Neural progenitor cell (in vitro differentiated cells): ENCODE measurements at regions not wholly inside any gene's neighbourhood (a gene's known extent, or its start where the extent isn't known, plus 50 kb on each side); places are given as distances from the start of the nearest gene placed in this dataset.

Experiments used
- DNase-seq: peaks from one replicate; pipeline ENCODE4 v3.0.0-alpha.2; 2016; ENCODE audit warnings: low spot score
- H2AFZ ChIP-seq: fragments of 200-600 bp; sonication (generic); replicated peaks from 2 replicates; pipeline ENCODE4 v1.6.1; 2016; ENCODE audit warnings: antibody characterized with exemption
- H3F3A ChIP-seq: fragments of 200-600 bp; sonication (generic); 2 replicates; pipeline ENCODE4 v1.6.1; 2016; ENCODE audit warnings: antibody characterized with exemption, low read depth
- H3K27ac ChIP-seq: fragments of 200-600 bp; sonication (generic); 2 replicates; pipeline ENCODE4 v1.5.1; 2016; ENCODE audit warnings: mild to moderate bottlenecking
- H3K27me3 ChIP-seq: fragments of 200-600 bp; sonication (generic); 2 replicates; pipeline ENCODE4 v1.6.1; 2016; ENCODE audit warnings: mild to moderate bottlenecking, moderate library complexity
- H3K36me3 ChIP-seq: fragments of 200-600 bp; sonication (generic); 2 replicates; pipeline ENCODE4 v1.5.1; 2016
- H3K4me1 ChIP-seq: fragments of 200-600 bp; sonication (generic); 2 replicates; pipeline ENCODE4 v1.6.1; 2016; ENCODE audit warnings: mixed run types
- H3K4me2 ChIP-seq: fragments of 200-600 bp; sonication (generic); 2 replicates; pipeline ENCODE4 v1.6.1; 2016
- H3K4me3 ChIP-seq: fragments of 200-600 bp; sonication (generic); 2 replicates; pipeline ENCODE4 v1.5.1; 2016
- H3K79me2 ChIP-seq: fragments of 200-600 bp; sonication (generic); 2 replicates; pipeline ENCODE4 v1.6.1; 2016; ENCODE audit warnings: low read depth
- H3K9ac ChIP-seq: fragments of 200-600 bp; sonication (generic); 2 replicates; pipeline ENCODE4 v1.6.1; 2016
- H3K9me3 ChIP-seq: fragments of 200-600 bp; sonication (generic); 2 replicates; pipeline ENCODE4 v1.5.1; 2016; ENCODE audit warnings: low read depth
- H4K20me1 ChIP-seq: fragments of 200-600 bp; sonication (generic); 2 replicates; pipeline ENCODE4 v1.6.1; 2016; ENCODE audit warnings: low read depth
- H3K27ac Mint-ChIP-seq: 3 replicates; pipeline ENCODE4 v1.8.0; 2021; ENCODE audit warnings: mixed read lengths
- H3K27me3 Mint-ChIP-seq: 2 replicates; pipeline ENCODE4 v1.8.0; 2022; ENCODE audit warnings: low read depth, mild to moderate bottlenecking, inconsistent platforms, moderate library complexity, mixed read lengths; ENCODE audit not compliant: insufficient read depth
- H3K36me3 Mint-ChIP-seq: 3 replicates; pipeline ENCODE4 v1.8.0; 2021; ENCODE audit warnings: mixed read lengths
- H3K4me1 Mint-ChIP-seq: 3 replicates; pipeline ENCODE4 v1.8.0; 2021; ENCODE audit warnings: mixed read lengths
- H3K4me3 Mint-ChIP-seq: 3 replicates; pipeline ENCODE4 v1.8.0; 2021; ENCODE audit warnings: mild to moderate bottlenecking, moderate library complexity, mixed read lengths
- H3K9me3 Mint-ChIP-seq: 3 replicates; pipeline ENCODE4 v1.8.0; 2020; ENCODE audit warnings: mixed read lengths
- EZH2 ChIP-seq: fragments of 200-600 bp; sonication (generic); IDR thresholded peaks from 2 replicates; pipeline ENCODE4 v1.6.1; 2017; ENCODE audit warnings: antibody characterized with exemption, mild to moderate bottlenecking, moderate library complexity
- EZH2phosphoT487 ChIP-seq: fragments of 200-600 bp; sonication (generic); IDR thresholded peaks from 2 replicates; pipeline ENCODE4 v1.6.1; 2017; ENCODE audit warnings: antibody characterized with exemption
- TF ChIP-seq, protein P1 (sequence below): fragments of 200-600 bp; sonication (generic); IDR thresholded peaks from 2 replicates; pipeline ENCODE4 v1.5.1; 2017; ENCODE audit warnings: antibody characterized with exemption, mild to moderate bottlenecking

DNA sequence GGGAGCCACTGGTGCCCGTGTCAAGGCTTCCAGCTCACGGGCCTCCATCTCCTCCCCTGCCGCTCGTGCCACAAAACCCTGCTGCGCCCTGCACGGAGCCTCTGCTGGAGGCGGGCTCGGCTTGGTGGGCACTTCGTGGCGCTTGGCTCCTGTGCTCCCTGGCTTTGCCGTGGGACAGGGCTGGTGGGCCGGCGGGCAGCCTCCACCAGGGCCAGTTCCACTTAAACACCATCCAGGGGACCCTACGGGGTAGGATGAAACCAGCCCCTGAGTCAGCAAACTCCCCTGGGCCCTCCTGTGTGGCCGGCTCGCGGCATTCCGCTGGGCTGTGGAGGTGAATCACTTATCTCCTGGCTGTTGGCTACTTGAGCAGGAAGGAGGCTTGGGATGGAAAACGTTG lies 1304.6 kb downstream of the BRD1 start:
- H3K27ac ChIP-seq: no peak overlapping the region
- no peaks in the 10 kb centered on the region for H3K36me3 ChIP-seq
- no peaks in the 10 kb centered on the region for H3K27me3 ChIP-seq
- H4K20me1 ChIP-seq: no peaks in the 10 kb centered on the region
- peaks cover 7% of the 10 kb centered on the region for H3K27me3 Mint-ChIP-seq
- no peak overlapping the region for H3K4me3 ChIP-seq
- H3K27ac Mint-ChIP-seq: no peak overlapping the region
- no peaks in the 10 kb centered on the region for H3K36me3 Mint-ChIP-seq
- H2AFZ ChIP-seq: no peak overlapping the region
- H3K4me1 Mint-ChIP-seq: peaks cover 34% of the 10 kb centered on the region
- no peak overlapping the region for H3K4me2 ChIP-seq
- no peaks in the 10 kb centered on the region for H3K4me1 ChIP-seq
- H3K9me3 ChIP-seq: no peaks in the 10 kb centered on the region
- no peak for DNase-seq
- peaks cover 2% of the 10 kb centered on the region for H3K9me3 Mint-ChIP-seq
- H3K79me2 ChIP-seq: no peaks in the 10 kb centered on the region
- no peak overlapping the region for H3K4me3 Mint-ChIP-seq
- H3K9ac ChIP-seq: no peak overlapping the region
- no peaks in the 10 kb centered on the region for H3F3A ChIP-seq
- TF ChIP-seq EZH2phosphoT487 (no peak), EZH2 (no peak)
- TF ChIP-seq, protein P1, sequence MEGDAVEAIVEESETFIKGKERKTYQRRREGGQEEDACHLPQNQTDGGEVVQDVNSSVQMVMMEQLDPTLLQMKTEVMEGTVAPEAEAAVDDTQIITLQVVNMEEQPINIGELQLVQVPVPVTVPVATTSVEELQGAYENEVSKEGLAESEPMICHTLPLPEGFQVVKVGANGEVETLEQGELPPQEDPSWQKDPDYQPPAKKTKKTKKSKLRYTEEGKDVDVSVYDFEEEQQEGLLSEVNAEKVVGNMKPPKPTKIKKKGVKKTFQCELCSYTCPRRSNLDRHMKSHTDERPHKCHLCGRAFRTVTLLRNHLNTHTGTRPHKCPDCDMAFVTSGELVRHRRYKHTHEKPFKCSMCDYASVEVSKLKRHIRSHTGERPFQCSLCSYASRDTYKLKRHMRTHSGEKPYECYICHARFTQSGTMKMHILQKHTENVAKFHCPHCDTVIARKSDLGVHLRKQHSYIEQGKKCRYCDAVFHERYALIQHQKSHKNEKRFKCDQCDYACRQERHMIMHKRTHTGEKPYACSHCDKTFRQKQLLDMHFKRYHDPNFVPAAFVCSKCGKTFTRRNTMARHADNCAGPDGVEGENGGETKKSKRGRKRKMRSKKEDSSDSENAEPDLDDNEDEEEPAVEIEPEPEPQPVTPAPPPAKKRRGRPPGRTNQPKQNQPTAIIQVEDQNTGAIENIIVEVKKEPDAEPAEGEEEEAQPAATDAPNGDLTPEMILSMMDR: no peak

DNA sequence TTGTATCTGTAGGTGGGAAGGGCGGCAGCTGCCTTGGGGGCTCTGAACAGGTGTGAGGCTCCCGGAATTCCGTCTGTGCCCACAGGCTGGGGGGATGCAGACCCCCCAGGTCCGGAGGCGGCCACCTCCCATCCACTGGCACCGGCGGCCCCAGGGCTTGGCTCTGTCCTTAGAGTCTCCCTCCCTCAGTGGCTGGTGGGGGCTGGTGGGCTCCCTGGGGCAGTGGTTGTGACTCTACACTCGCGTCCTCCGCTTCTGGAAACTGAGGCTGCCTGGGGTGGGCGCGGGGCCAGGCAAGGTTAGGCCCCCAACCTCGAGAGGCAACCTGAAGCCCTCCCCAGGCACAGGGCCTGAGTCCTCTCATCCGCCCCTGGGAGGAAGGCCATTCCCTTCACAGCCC lies 1305.4 kb downstream of the BRD1 start:
- no peaks in the 10 kb centered on the region for H3K27me3 ChIP-seq
- Mint-ChIP-seq H3K27me3 (peaks cover 7% of the 10 kb centered on the region), H3K9me3 (peaks cover 2% of the 10 kb centered on the region), H3K4me3 (no peak overlapping the region), H3K36me3 (no peaks in the 10 kb centered on the region), H3K4me1 (peaks cover 40% of the 10 kb centered on the region), H3K27ac (no peak overlapping the region)
- no peaks in the 10 kb centered on the region for H3K79me2 ChIP-seq
- peaks cover 8% of the 10 kb centered on the region for H3K4me1 ChIP-seq
- no peak overlapping the region for H2AFZ ChIP-seq
- H3K4me2 ChIP-seq: no peak overlapping the region
- H4K20me1 ChIP-seq: no peaks in the 10 kb centered on the region
- H3K4me3 ChIP-seq: no peak overlapping the region
- no peaks in the 10 kb centered on the region for H3F3A ChIP-seq
- no peaks in the 10 kb centered on the region for H3K9me3 ChIP-seq
- no peak overlapping the region for H3K27ac ChIP-seq
- no peak for TF ChIP-seq EZH2
- TF ChIP-seq EZH2phosphoT487: no peak
- TF ChIP-seq, protein P1: no peak
- DNase-seq: no peak
- no peak overlapping the region for H3K9ac ChIP-seq
- no peaks in the 10 kb centered on the region for H3K36me3 ChIP-seq

DNA sequence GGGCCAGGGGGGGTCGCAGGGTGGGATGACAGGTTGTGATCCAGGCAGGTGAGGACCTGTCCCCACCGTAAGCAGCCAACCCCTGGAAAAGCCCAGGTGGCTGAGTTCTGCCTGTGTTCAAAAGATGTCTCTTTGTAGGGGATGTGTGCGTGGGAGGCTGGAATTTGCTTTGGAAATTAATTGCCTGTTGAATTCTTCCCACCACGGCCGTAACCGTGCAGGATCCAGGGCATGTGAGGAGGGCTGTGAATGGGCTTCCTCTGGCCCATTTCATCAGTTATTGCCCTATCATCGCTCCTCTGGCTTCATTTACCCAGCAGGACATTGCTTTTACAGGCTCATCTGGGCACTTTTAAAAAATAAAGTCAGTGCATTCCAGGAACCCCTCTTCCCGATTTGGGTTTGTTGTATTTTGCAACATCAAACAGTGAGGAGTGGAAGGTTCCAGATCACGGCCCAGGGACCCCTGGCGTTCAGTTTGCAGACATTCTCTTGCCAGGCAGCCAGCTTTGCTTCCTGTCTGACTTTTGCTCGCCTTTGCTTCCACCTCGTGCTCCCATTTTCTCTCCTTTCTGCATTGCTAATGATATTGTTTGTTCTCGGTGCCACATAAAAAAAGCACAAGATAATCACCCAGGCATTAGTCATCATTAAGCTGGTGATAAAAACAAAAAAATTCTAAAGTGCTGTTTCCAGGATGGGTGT lies 1306.6 kb downstream of the BRD1 start:
- no peaks in the 10 kb centered on the region for H3K27me3 ChIP-seq
- H3K9ac ChIP-seq: no peak overlapping the region
- Mint-ChIP-seq H3K9me3 (peaks cover 2% of the 10 kb centered on the region), H3K27ac (peak overlapping the region; percentile 90), H3K27me3 (peaks cover 7% of the 10 kb centered on the region), H3K4me3 (no peak overlapping the region), H3K4me1 (peaks cover 46% of the 10 kb centered on the region), H3K36me3 (no peaks in the 10 kb centered on the region)
- H3K9me3 ChIP-seq: no peaks in the 10 kb centered on the region
- H3K79me2 ChIP-seq: no peaks in the 10 kb centered on the region
- H3K4me3 ChIP-seq: no peak overlapping the region
- H3K27ac ChIP-seq: no peak overlapping the region
- no peak overlapping the region for H3K4me2 ChIP-seq
- no peaks in the 10 kb centered on the region for H3K36me3 ChIP-seq
- TF ChIP-seq EZH2phosphoT487 (no peak), EZH2 (no peak)
- TF ChIP-seq, protein P1: no peak
- H3F3A ChIP-seq: no peaks in the 10 kb centered on the region
- no peak for DNase-seq
- H2AFZ ChIP-seq: no peak overlapping the region
- peaks cover 13% of the 10 kb centered on the region for H3K4me1 ChIP-seq
- no peaks in the 10 kb centered on the region for H4K20me1 ChIP-seq
